ENCODE measurements at regions not wholly inside any gene's neighbourhood (a gene's known extent, or its start where the extent isn't known, plus 50 kb on each side); places are given as distances from the start of the nearest gene placed in this dataset.

DNA sequence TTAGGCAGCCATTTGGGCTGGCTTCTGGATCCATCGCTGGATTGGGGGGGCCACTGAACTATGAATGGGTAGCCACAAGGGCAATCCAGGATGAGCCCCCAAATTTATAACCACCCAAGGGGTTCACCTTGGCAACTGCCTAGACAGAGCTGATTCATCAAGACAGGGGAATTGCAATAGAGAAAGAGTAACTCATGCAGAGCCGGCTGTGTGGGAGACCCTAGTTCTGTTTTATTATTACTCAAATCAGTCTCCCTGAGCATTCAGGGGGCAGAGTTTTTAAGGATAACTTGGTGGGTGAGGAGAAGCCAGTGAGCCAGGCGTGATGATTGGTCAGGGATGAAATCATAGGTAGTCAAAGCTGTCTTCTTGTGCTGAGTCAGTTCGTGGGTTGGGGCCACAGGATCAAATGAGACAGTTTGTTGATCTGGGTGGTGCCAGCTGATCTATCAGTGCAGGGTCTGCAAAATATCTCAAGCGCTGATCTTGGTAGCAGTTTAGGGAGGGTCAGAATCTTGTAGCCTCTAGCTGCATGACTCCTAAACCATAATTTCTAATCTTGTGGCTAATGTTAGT lies 57.9 kb downstream of the DNAJB9 start:
- TF ChIP-seq, protein P1, sequence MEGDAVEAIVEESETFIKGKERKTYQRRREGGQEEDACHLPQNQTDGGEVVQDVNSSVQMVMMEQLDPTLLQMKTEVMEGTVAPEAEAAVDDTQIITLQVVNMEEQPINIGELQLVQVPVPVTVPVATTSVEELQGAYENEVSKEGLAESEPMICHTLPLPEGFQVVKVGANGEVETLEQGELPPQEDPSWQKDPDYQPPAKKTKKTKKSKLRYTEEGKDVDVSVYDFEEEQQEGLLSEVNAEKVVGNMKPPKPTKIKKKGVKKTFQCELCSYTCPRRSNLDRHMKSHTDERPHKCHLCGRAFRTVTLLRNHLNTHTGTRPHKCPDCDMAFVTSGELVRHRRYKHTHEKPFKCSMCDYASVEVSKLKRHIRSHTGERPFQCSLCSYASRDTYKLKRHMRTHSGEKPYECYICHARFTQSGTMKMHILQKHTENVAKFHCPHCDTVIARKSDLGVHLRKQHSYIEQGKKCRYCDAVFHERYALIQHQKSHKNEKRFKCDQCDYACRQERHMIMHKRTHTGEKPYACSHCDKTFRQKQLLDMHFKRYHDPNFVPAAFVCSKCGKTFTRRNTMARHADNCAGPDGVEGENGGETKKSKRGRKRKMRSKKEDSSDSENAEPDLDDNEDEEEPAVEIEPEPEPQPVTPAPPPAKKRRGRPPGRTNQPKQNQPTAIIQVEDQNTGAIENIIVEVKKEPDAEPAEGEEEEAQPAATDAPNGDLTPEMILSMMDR (IDR thresholded peaks at IDR 0.05): no peak
- TF ChIP-seq POLR2A (IDR thresholded peaks at IDR 0.05): no peak

Measured in right lobe of liver (tissue), 4 donors.